Central memory CD4-positive, alpha-beta T cell (primary cell): ENCODE measurements at regions not wholly inside any gene's neighbourhood (a gene's known extent, or its start where the extent isn't known, plus 50 kb on each side); places are given as distances from the start of the nearest gene placed in this dataset.

Experiments used
- DNase-seq: peaks from one replicate; pipeline ENCODE4 v3.0.0; 2022

GRCh38 chr12:130216031-130216430 is 53.8 kb downstream of the FZD10 start:
- no peak for DNase-seq

- DNase-seq, result no peak
Measured at GRCh38 chr12:130218682-130219081, 56.4 kb downstream of the FZD10 start.

GRCh38 chr12:130219929-130220705 is 57.9 kb downstream of the FZD10 start:
- DNase-seq, result no peak

- no peak for DNase-seq
Measured at GRCh38 chr12:130220706-130221100, 58.4 kb downstream of the FZD10 start.

- DNase-seq, result no peak
Measured at GRCh38 chr12:130222519-130223218, 60.4 kb downstream of the FZD10 start.

- DNase-seq, result no peak
Measured at GRCh38 chr12:130223767-130224244, 61.5 kb downstream of the FZD10 start.

GRCh38 chr12:130224613-130225012 is 62.3 kb downstream of the FZD10 start:
- DNase-seq, result no peak

GRCh38 chr12:130225347-130225746 is 63.1 kb downstream of the FZD10 start:
- DNase-seq, result no peak

GRCh38 chr12:130226126-130226525 is 63.9 kb downstream of the FZD10 start:
- DNase-seq, result no peak

GRCh38 chr12:130226771-130227170 is 64.5 kb downstream of the FZD10 start:
- DNase-seq, result no peak

- DNase-seq, result no peak
Measured at GRCh38 chr12:130227641-130228040, 65.4 kb downstream of the FZD10 start.

GRCh38 chr12:130236446-130236845 is 74.2 kb downstream of the FZD10 start:
- DNase-seq, result no peak

GRCh38 chr12:130240831-130241590 is 78.7 kb downstream of the FZD10 start:
- no peak for DNase-seq

- DNase-seq, result no peak
Measured at GRCh38 chr12:130242506-130242905, 80.2 kb downstream of the FZD10 start.

GRCh38 chr12:130245251-130245650 is 83.0 kb downstream of the FZD10 start:
- no peak for DNase-seq

- DNase-seq, result no peak
Measured at GRCh38 chr12:130246560-130246959, 84.3 kb downstream of the FZD10 start.

GRCh38 chr12:130247634-130248237 is 85.5 kb downstream of the FZD10 start:
- DNase-seq, result no peak

GRCh38 chr12:130249376-130249775 is 87.1 kb downstream of the FZD10 start:
- no peak for DNase-seq

GRCh38 chr12:130251236-130251780 is 86.4 kb upstream of the PIWIL1 start:
- no peak for DNase-seq

GRCh38 chr12:130253866-130254265 is 83.8 kb upstream of the PIWIL1 start:
- no peak for DNase-seq

- no peak for DNase-seq
Measured at GRCh38 chr12:130254461-130255276, 83.0 kb upstream of the PIWIL1 start.

GRCh38 chr12:130258863-130259262 is 78.8 kb upstream of the PIWIL1 start:
- no peak for DNase-seq
